ENCODE measurements at regions not wholly inside any gene's neighbourhood (a gene's known extent, or its start where the extent isn't known, plus 50 kb on each side); places are given as distances from the start of the nearest gene placed in this dataset.
"Not testable (repeated sequence)": the region's sequence is repeated elsewhere in the genome, so short reads cannot be mapped to it uniquely, and the experiment has no call there.

DNA sequence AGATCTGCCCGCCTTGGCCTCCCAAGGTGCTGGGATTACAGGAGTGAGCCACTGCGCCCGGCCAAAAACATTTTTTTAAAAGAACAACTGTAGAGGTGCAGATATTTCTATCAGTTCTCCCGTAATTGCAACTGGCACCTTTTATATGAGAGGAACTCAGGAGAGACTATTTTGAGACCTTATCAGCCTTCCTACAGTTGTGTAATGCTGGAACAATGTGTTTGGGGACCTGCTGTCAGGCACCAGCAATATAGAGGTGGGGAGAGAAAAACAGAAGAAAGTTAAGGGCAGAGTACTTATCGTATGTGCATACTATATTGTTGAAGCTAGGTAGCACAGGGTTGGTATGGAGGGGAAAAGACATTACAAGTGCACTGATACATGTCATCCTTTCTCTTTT is 343.8 kb upstream of the ANKRD30A start:
- no peaks in the 10 kb centered on the region for H3K4me1 ChIP-seq (ENCODE audit: control insufficient read depth, insufficient read depth, low read length)
- no peak overlapping the region for H3K4me3 ChIP-seq (ENCODE audit: low read length)
- H3K9me3 ChIP-seq (ENCODE audit: control insufficient read depth, low read length), result no peaks in the 10 kb centered on the region
- H3K27me3 ChIP-seq (ENCODE audit: control insufficient read depth, insufficient read depth, low read length), result no peaks in the 10 kb centered on the region
- H3K9ac ChIP-seq (ENCODE audit: low read length), result no peak overlapping the region
- no peaks in the 10 kb centered on the region for H3K36me3 ChIP-seq (ENCODE audit: control insufficient read depth, insufficient read depth, low read length)

DNA sequence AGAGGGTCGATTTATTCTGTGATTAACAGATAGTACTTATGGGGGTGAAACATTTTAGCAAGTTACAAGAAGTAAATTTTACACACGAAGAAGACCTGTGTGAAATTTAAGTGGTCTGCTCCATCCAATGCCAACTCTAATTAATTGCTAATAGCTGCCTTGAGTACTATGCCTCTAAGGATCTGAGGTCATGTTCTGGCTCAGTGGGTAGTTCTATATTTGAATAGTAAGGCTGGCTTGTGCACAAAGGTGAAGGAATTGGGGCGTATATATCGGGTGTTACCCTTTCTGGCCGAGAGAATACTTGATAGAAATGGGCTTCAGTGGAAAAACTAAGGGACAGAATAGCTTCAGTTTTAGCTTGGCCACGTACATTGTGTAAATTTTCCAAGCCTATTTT is 345.2 kb upstream of the ANKRD30A start:
- Histone ChIP-seq H3K4me1 (ENCODE audit: control insufficient read depth, insufficient read depth, low read length) (no peaks in the 10 kb centered on the region), H3K27me3 (ENCODE audit: control insufficient read depth, insufficient read depth, low read length) (no peaks in the 10 kb centered on the region), H3K4me3 (ENCODE audit: low read length) (no peak overlapping the region), H3K36me3 (ENCODE audit: control insufficient read depth, insufficient read depth, low read length) (no peaks in the 10 kb centered on the region), H3K9me3 (ENCODE audit: control insufficient read depth, low read length) (no peaks in the 10 kb centered on the region), H3K9ac (ENCODE audit: low read length) (no peak overlapping the region)

DNA sequence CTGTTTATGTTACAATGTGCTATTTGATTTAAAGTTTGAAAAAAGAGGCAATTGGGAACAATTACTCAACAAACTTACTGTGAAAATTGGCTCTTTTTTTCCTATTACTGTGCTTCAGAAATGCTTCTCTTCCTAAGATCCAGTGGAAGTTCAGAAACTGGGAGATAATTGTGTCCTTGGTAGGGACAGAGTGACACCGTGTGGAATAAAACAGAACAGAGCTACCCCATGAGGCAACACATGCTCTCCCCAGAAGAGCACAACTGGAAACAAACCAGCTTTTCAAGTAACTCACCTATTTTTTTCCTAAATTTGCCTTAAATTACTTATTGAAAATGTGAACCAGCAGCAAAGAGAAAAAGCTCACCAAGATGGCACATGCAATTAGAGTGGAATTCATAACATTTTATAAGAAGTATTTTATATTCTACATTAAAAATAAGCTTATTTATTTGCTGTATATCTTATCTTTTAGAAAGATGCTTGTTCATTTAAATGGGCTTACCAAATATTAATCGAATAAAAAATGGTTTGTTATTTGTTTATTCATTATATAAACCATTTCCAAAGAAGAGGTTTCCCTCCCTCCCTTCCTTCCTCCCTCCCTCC is 346.1 kb upstream of the ANKRD30A start:
- Histone ChIP-seq H3K9me3 (ENCODE audit: control insufficient read depth, low read length) (no peaks in the 10 kb centered on the region), H3K4me3 (ENCODE audit: low read length) (no peak overlapping the region), H3K36me3 (ENCODE audit: control insufficient read depth, insufficient read depth, low read length) (no peaks in the 10 kb centered on the region), H3K4me1 (ENCODE audit: control insufficient read depth, insufficient read depth, low read length) (no peaks in the 10 kb centered on the region), H3K27me3 (ENCODE audit: control insufficient read depth, insufficient read depth, low read length) (no peaks in the 10 kb centered on the region), H3K9ac (ENCODE audit: low read length) (no peak overlapping the region)

GRCh38 chr10:36778651-36779050 is 346.7 kb upstream of the ANKRD30A start:
- no peak overlapping the region for H3K4me3 ChIP-seq (ENCODE audit: low read length)

DNA sequence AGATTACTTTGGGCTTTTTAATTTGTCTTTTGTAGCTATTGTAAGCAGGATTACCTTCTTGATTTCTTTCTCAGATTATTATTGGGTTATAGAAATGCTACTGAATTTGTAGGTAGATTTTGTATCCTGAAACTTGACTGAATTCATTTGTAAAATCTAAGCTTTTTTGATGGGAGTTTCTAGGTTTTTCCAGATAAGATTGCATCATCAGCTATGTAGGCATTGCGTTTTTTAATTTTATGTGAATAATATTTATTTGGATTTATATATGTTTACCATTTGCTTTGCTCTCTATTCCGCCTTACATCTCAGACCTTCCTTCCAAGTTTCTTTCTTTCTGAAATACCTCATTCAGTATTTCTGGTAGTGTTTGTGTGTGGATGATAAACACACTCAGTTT is 351.7 kb upstream of the ANKRD30A start:
- no peaks in the 10 kb centered on the region for H3K36me3 ChIP-seq (ENCODE audit: control insufficient read depth, insufficient read depth, low read length)
- H3K4me1 ChIP-seq (ENCODE audit: control insufficient read depth, insufficient read depth, low read length), result no peaks in the 10 kb centered on the region
- no peak overlapping the region for H3K9ac ChIP-seq (ENCODE audit: low read length)
- H3K27me3 ChIP-seq (ENCODE audit: control insufficient read depth, insufficient read depth, low read length), result no peaks in the 10 kb centered on the region
- no peaks in the 10 kb centered on the region for H3K9me3 ChIP-seq (ENCODE audit: control insufficient read depth, low read length)
- H3K4me3 ChIP-seq (ENCODE audit: low read length), result no peak overlapping the region

More at GRCh38 chr10:36778651-36779050, 346.7 kb upstream of the ANKRD30A start:
- no peaks in the 10 kb centered on the region for H3K27me3 ChIP-seq (ENCODE audit: control insufficient read depth, insufficient read depth, low read length)
- H3K9ac ChIP-seq (ENCODE audit: low read length), result no peak overlapping the region
- H3K9me3 ChIP-seq (ENCODE audit: control insufficient read depth, low read length), result no peaks in the 10 kb centered on the region
- H3K36me3 ChIP-seq (ENCODE audit: control insufficient read depth, insufficient read depth, low read length), result no peaks in the 10 kb centered on the region
- no peaks in the 10 kb centered on the region for H3K4me1 ChIP-seq (ENCODE audit: control insufficient read depth, insufficient read depth, low read length)

DNA sequence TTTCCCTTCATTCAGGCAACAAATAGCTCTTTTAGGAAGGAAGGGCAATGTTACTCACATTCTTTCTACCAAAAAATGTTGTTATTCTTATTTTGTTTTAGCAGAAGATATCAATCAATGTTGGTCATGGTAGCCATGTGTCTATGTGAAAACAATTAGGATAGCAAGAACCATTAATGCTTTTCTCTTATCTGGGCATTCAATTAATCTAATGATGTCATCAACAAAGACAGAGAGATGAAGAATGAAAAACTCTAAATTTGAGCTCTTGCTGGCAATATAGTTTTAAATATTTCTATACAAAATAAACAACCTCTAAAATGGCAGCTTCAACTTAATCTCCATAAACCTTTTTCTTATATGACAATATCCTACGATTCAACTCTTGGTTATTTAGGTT is 353.7 kb upstream of the ANKRD30A start:
- H3K4me1 ChIP-seq (ENCODE audit: control insufficient read depth, insufficient read depth, low read length), result no peaks in the 10 kb centered on the region
- no peaks in the 10 kb centered on the region for H3K27me3 ChIP-seq (ENCODE audit: control insufficient read depth, insufficient read depth, low read length)
- no peak overlapping the region for H3K9ac ChIP-seq (ENCODE audit: low read length)
- H3K4me3 ChIP-seq (ENCODE audit: low read length), result no peak overlapping the region
- H3K9me3 ChIP-seq (ENCODE audit: control insufficient read depth, low read length), result no peaks in the 10 kb centered on the region
- no peaks in the 10 kb centered on the region for H3K36me3 ChIP-seq (ENCODE audit: control insufficient read depth, insufficient read depth, low read length)

DNA sequence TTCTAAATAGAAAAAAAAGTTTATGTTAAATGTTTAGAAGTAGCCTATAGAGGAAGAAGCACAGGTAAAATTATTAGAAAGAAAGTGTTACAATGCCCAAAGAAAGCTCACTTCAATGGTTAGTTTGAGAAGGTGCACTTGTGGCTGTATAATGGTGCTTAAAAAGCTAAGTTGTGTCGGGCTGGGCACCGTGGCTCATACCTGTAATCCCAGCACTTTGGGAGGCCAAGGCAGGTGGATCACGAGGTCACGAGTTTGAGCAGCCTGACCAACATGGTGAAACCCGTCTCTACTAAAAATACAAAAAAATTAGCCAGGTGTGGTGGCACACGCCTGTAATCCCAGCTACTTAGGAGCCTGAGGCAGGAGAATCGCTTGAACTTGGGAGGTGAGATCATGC is 355.7 kb upstream of the ANKRD30A start:
- not testable (repeated sequence) for H3K36me3 ChIP-seq (ENCODE audit: control insufficient read depth, insufficient read depth, low read length); H3K9ac ChIP-seq (ENCODE audit: low read length); H3K4me1 ChIP-seq (ENCODE audit: control insufficient read depth, insufficient read depth, low read length); H3K4me3 ChIP-seq (ENCODE audit: low read length); H3K9me3 ChIP-seq (ENCODE audit: control insufficient read depth, low read length); H3K27me3 ChIP-seq (ENCODE audit: control insufficient read depth, insufficient read depth, low read length)

GRCh38 chr10:36766940-36767339 is 358.5 kb upstream of the ANKRD30A start:
- no peaks in the 10 kb centered on the region for H3K4me1 ChIP-seq (ENCODE audit: control insufficient read depth, insufficient read depth, low read length)
- H3K36me3 ChIP-seq (ENCODE audit: control insufficient read depth, insufficient read depth, low read length), result no peaks in the 10 kb centered on the region
- H3K27me3 ChIP-seq (ENCODE audit: control insufficient read depth, insufficient read depth, low read length), result no peaks in the 10 kb centered on the region
- no peak overlapping the region for H3K4me3 ChIP-seq (ENCODE audit: low read length)
- no peak overlapping the region for H3K9ac ChIP-seq (ENCODE audit: low read length)
- no peaks in the 10 kb centered on the region for H3K9me3 ChIP-seq (ENCODE audit: control insufficient read depth, low read length)

DNA sequence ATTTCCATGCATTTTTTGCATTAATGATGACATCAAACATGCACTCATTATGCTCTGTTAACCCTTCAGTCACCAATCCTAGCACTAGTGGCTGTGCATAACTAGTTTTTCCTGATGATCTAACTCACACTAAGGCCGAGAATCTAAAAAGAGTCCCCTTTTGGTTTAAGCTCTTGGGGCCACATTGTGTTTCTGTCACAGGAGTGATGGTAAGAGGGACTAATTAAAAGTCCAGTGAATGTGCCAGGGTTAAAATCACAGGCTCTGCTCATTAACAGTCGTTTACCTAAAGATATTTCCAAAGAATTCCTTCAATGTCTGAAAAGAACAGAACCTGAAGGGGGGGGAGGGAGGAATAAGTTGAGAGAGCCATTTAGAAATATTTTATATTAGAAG is 359.0 kb upstream of the ANKRD30A start:
- H3K36me3 ChIP-seq (ENCODE audit: control insufficient read depth, insufficient read depth, low read length), result no peaks in the 10 kb centered on the region
- H3K9me3 ChIP-seq (ENCODE audit: control insufficient read depth, low read length), result no peaks in the 10 kb centered on the region
- H3K4me1 ChIP-seq (ENCODE audit: control insufficient read depth, insufficient read depth, low read length), result no peaks in the 10 kb centered on the region
- no peak overlapping the region for H3K9ac ChIP-seq (ENCODE audit: low read length)
- H3K27me3 ChIP-seq (ENCODE audit: control insufficient read depth, insufficient read depth, low read length), result no peaks in the 10 kb centered on the region
- no peak overlapping the region for H3K4me3 ChIP-seq (ENCODE audit: low read length)

DNA sequence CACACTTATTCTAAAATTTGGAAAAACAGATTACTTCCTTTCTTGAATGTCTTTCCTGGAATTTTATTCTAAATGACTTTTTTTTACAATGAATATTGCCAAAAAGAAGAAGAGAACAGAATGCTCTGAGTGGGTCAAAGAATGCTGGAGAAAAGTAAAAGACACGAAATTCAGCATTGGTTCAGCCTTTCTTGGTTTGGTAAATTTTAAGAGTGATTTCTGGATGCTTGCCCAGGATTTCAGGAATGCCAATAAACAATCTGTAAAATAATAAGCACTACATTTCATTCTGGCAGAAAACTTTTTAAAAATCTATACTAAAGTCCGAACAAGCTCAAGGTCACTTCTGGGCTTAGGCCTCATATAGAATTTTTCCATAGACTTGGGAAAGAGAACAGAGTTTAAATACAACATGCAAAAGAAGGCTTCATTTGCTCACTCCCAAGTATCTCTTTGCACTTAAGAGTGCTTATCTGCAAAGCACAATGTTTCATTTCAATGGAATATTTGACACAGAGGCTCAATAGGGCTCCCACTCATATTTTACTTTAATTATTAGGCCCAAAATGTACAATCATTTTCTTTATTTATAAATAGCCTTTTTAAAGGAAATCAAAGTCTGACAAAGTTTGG is 359.5 kb upstream of the ANKRD30A start:
- Histone ChIP-seq H3K36me3 (ENCODE audit: control insufficient read depth, insufficient read depth, low read length) (no peaks in the 10 kb centered on the region), H3K9me3 (ENCODE audit: control insufficient read depth, low read length) (no peaks in the 10 kb centered on the region), H3K27me3 (ENCODE audit: control insufficient read depth, insufficient read depth, low read length) (no peaks in the 10 kb centered on the region), H3K4me1 (ENCODE audit: control insufficient read depth, insufficient read depth, low read length) (no peaks in the 10 kb centered on the region), H3K4me3 (ENCODE audit: low read length) (no peak overlapping the region), H3K9ac (ENCODE audit: low read length) (no peak overlapping the region)

DNA sequence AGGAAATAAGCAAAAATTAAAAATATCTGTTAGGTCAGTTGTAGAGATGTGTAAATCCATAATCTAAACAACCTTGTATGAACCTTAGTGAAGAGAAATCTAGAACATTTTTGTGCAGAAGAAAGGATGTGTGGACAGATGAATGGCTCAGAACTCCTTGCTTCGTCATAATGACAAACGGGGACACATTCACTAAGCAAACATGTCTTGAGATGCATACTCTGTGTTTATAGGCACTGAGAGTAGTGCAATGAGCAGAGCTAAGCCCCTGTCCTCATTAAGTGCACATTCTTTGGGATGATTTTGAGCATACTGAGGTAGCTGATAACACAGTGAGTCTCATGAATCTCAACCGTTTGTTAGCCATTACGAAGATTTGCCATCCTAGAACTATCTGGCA is 360.6 kb upstream of the ANKRD30A start:
- H3K9ac ChIP-seq (ENCODE audit: low read length), result no peak overlapping the region
- no peaks in the 10 kb centered on the region for H3K27me3 ChIP-seq (ENCODE audit: control insufficient read depth, insufficient read depth, low read length)
- H3K9me3 ChIP-seq (ENCODE audit: control insufficient read depth, low read length), result no peaks in the 10 kb centered on the region
- H3K36me3 ChIP-seq (ENCODE audit: control insufficient read depth, insufficient read depth, low read length), result no peaks in the 10 kb centered on the region
- no peak overlapping the region for H3K4me3 ChIP-seq (ENCODE audit: low read length)
- no peaks in the 10 kb centered on the region for H3K4me1 ChIP-seq (ENCODE audit: control insufficient read depth, insufficient read depth, low read length)

GRCh38 chr10:36761121-36761520 is 364.3 kb upstream of the ANKRD30A start:
- Histone ChIP-seq H3K4me3 (ENCODE audit: low read length) (no peak overlapping the region), H3K9me3 (ENCODE audit: control insufficient read depth, low read length) (no peaks in the 10 kb centered on the region), H3K4me1 (ENCODE audit: control insufficient read depth, insufficient read depth, low read length) (no peaks in the 10 kb centered on the region), H3K27me3 (ENCODE audit: control insufficient read depth, insufficient read depth, low read length) (no peaks in the 10 kb centered on the region), H3K9ac (ENCODE audit: low read length) (no peak overlapping the region), H3K36me3 (ENCODE audit: control insufficient read depth, insufficient read depth, low read length) (no peaks in the 10 kb centered on the region)
